H1 (cell line): ENCODE measurements at regions not wholly inside any gene's neighbourhood (a gene's known extent, or its start where the extent isn't known, plus 50 kb on each side); places are given as distances from the start of the nearest gene placed in this dataset.

ENCODE experiments used
- CTCF ChIA-PET: fragments of 300-600 bp; sonication (Branson Sonifier 250); formaldehyde crosslinking; loops from one replicate; lab custom pipeline; 2021; ENCODE audit not compliant: partially characterized antibody; lab: Charles Lee
- POLR2A ChIA-PET: fragments of 300-600 bp; sonication (Branson Sonifier 250); formaldehyde crosslinking; loops from one replicate; lab custom pipeline; 2021; ENCODE audit warnings: inconsistent platforms; ENCODE audit not compliant: partially characterized antibody; lab: Charles Lee
- DNase-seq, 2 experiments: peaks; one replicate each; pipeline versions ENCODE4 v3.0.0 to v3.0.0-alpha.2; 2010 to 2022; ENCODE audit warnings: low spot score in 2 of 2, low read depth in 1 of 2, mixed read lengths in 1 of 2
- FAIRE-seq: peaks from 2 replicates; lab custom pipeline; 2011; peaks lifted over from hg19 to GRCh38; lab: Jason Lieb, UNC
- H2AFZ ChIP-seq: 2 replicates; pipeline ENCODE4 v1.8.1; 2012; ENCODE audit warnings: low read length, inconsistent platforms
- H2AK5ac ChIP-seq: 2 replicates; pipeline ENCODE4 v1.6.1; 2013; ENCODE audit warnings: low read depth, low read length
- H2BK120ac ChIP-seq: replicated peaks from 2 replicates; pipeline ENCODE3; 2013; ENCODE audit warnings: low read depth, low read length, inconsistent platforms
- H2BK12ac ChIP-seq: 2 replicates; pipeline ENCODE4 v1.6.1; 2013; ENCODE audit warnings: low read depth, low read length
- H2BK15ac ChIP-seq: 2 replicates; pipeline ENCODE4 v1.6.1; 2013; ENCODE audit warnings: low read length
- H2BK20ac ChIP-seq: 2 replicates; pipeline ENCODE4 v1.6.1; 2013; ENCODE audit warnings: low read length
- H2BK5ac ChIP-seq: 2 replicates; pipeline ENCODE4 v1.6.1; 2013; ENCODE audit warnings: low read depth, low read length
- H3K14ac ChIP-seq: 2 replicates; pipeline ENCODE4 v1.6.1; 2013; ENCODE audit warnings: inconsistent platforms; ENCODE audit not compliant: insufficient read length
- H3K18ac ChIP-seq: 2 replicates; pipeline ENCODE4 v1.6.1; 2013; ENCODE audit warnings: low read length; ENCODE audit errors: extremely low read depth
- H3K23ac ChIP-seq: 2 replicates; pipeline ENCODE4 v1.6.1; 2013; ENCODE audit warnings: inconsistent platforms; ENCODE audit not compliant: insufficient read length
- H3K23me2 ChIP-seq: 2 replicates; pipeline ENCODE4 v1.6.1; 2013; ENCODE audit warnings: low read depth, low read length
- H3K27ac ChIP-seq: 2 replicates; pipeline ENCODE4 v1.6.1; 2011; ENCODE audit warnings: low read depth, low read length, inconsistent platforms
- H3K27me3 ChIP-seq, 4 experiments: replicated peaks in 1 of 4; 1 replicate in 1 of 4; 2 replicates in 3 of 4; pipeline versions ENCODE4 v1.6.1 to v1.8.1; 2011 to 2013; ENCODE audit warnings: low read length in 3 of 4, mild to moderate bottlenecking in 3 of 4, inconsistent platforms in 2 of 4, mixed read lengths in 2 of 4, moderate library complexity in 1 of 4; ENCODE audit not compliant: control insufficient read depth in 3 of 4, insufficient read depth in 3 of 4; ENCODE audit errors: extremely low read depth in 1 of 4
- H3K36me3 ChIP-seq, 4 experiments: 2 replicates each; pipeline versions ENCODE4 v1.6.1 to v1.8.1; 2011 to 2013; ENCODE audit warnings: mild to moderate bottlenecking in 4 of 4, low read length in 3 of 4, moderate library complexity in 2 of 4, control low read depth in 1 of 4, inconsistent platforms in 1 of 4; ENCODE audit not compliant: insufficient read depth in 4 of 4, control insufficient read depth in 2 of 4
- H3K4ac ChIP-seq: replicated peaks from 2 replicates; pipeline ENCODE3; 2013; ENCODE audit warnings: low read length, low read depth, mixed read lengths, inconsistent platforms; ENCODE audit not compliant: insufficient read length
- H3K4me1 ChIP-seq, 4 experiments: replicated peaks in 1 of 4; 1 replicate in 1 of 4; 2 replicates in 3 of 4; pipeline versions ENCODE4 v1.6.1 to v1.8.1; 2011 to 2013; ENCODE audit warnings: low read length in 3 of 4, inconsistent platforms in 2 of 4, mixed read lengths in 1 of 4; ENCODE audit not compliant: insufficient read depth in 4 of 4, control insufficient read depth in 3 of 4
- H3K4me2 ChIP-seq, 2 experiments: 2 replicates each; pipeline versions ENCODE4 v1.6.1 to v1.8.1; 2011 to 2013; ENCODE audit warnings: low read depth in 2 of 2, low read length in 2 of 2, control low read depth in 1 of 2, inconsistent platforms in 1 of 2, mild to moderate bottlenecking in 1 of 2; ENCODE audit not compliant: insufficient read depth in 1 of 2
- H3K4me3 ChIP-seq, 4 experiments: fragments of 200-600, 300-600 bp in 1 of 4; sonication (generic), shearing (Covaris generic), sonication (Bioruptor Twin) in 1 of 4; 2 replicates each; pipeline versions ENCODE4 v1.5.1 to v1.8.1; 2011 to 2016; ENCODE audit warnings: low read length in 4 of 4, low read depth in 3 of 4, control low read depth in 2 of 4, inconsistent platforms in 2 of 4, mild to moderate bottlenecking in 2 of 4, mixed read lengths in 1 of 4, moderate library complexity in 1 of 4; ENCODE audit not compliant: insufficient read depth in 2 of 4; ENCODE audit errors: extremely low read depth in 1 of 4
- H3K56ac ChIP-seq: replicated peaks from 2 replicates; pipeline ENCODE3; 2013; ENCODE audit warnings: low read depth, mild to moderate bottlenecking, mixed read lengths, low read length, inconsistent platforms; ENCODE audit not compliant: insufficient read length
- H3K79me1 ChIP-seq: 2 replicates; pipeline ENCODE4 v1.6.1; 2013; ENCODE audit warnings: low read depth, low read length, control low read depth
- H3K79me2 ChIP-seq, 2 experiments: 2 replicates each; pipeline versions ENCODE4 v1.6.1 to v1.8.1; 2012 to 2013; ENCODE audit warnings: low read length in 2 of 2, mild to moderate bottlenecking in 2 of 2, inconsistent platforms in 1 of 2; ENCODE audit not compliant: insufficient read depth in 2 of 2, control insufficient read depth in 1 of 2
- H3K9ac ChIP-seq, 4 experiments: replicated peaks in 1 of 4; 1 replicate in 1 of 4; 2 replicates in 3 of 4; pipeline versions ENCODE4 v1.6.1 to v1.8.1; 2011 to 2013; ENCODE audit warnings: low read depth in 3 of 4, low read length in 3 of 4, control low read depth in 2 of 4, mild to moderate bottlenecking in 2 of 4, moderate library complexity in 2 of 4, inconsistent platforms in 1 of 4; ENCODE audit errors: extremely low read depth in 1 of 4
- H3K9me3 ChIP-seq, 2 experiments: 2 replicates each; pipeline versions ENCODE4 v1.6.1 to v1.8.1; 2012 to 2013; ENCODE audit warnings: mild to moderate bottlenecking in 2 of 2, moderate library complexity in 2 of 2, control low read depth in 1 of 2, inconsistent platforms in 1 of 2, low read depth in 1 of 2, low read length in 1 of 2, mixed read lengths in 1 of 2; ENCODE audit not compliant: insufficient read depth in 2 of 2
- H4K20me1 ChIP-seq, 2 experiments: replicated peaks in 1 of 2; 2 replicates each; pipeline versions ENCODE3 to v1.8.1; 2011 to 2013; ENCODE audit warnings: inconsistent platforms in 2 of 2, low read length in 2 of 2, mild to moderate bottlenecking in 1 of 2; ENCODE audit not compliant: insufficient read depth in 2 of 2, control insufficient read depth in 1 of 2
- H4K5ac ChIP-seq: 2 replicates; pipeline ENCODE4 v1.6.1; 2013; ENCODE audit warnings: low read length, low read depth, mixed read lengths, inconsistent platforms; ENCODE audit not compliant: insufficient read length
- H4K8ac ChIP-seq: 2 replicates; pipeline ENCODE4 v1.8.0; 2013; ENCODE audit warnings: mild to moderate bottlenecking, moderate library complexity, low read length, inconsistent platforms; ENCODE audit not compliant: insufficient read depth; ENCODE audit errors: extremely low read depth
- H4K91ac ChIP-seq: replicated peaks from 2 replicates; pipeline ENCODE3; 2013; ENCODE audit warnings: low read length, mixed read lengths, inconsistent platforms; ENCODE audit not compliant: insufficient read length
- CEBPB ChIP-seq: IDR thresholded peaks from 2 replicates; pipeline ENCODE4 v1.6.1; 2012; ENCODE audit warnings: low read depth, low read length
- RNF2 ChIP-seq: fragments of 200-900, 300-1000 bp; sonication (generic); IDR thresholded peaks from 2 replicates; pipeline ENCODE4 v1.7.1; 2016; ENCODE audit warnings: borderline replicate concordance, low read depth, mild to moderate bottlenecking, antibody characterized with exemption, low read length; ENCODE audit not compliant: poor library complexity, severe bottlenecking; ENCODE audit errors: missing control alignments
- SAP30 ChIP-seq: fragments of 300-600 bp; sonication (generic); IDR thresholded peaks from 2 replicates; pipeline ENCODE4 v1.7.1; 2012; ENCODE audit warnings: low read length, moderate library complexity, mild to moderate bottlenecking, inconsistent platforms; ENCODE audit not compliant: insufficient read depth, insufficient replicate concordance
- TCF12 ChIP-seq: IDR thresholded peaks from 2 replicates; pipeline ENCODE4 v1.6.1; 2011; ENCODE audit warnings: low read depth, mild to moderate bottlenecking, low read length
- whole genome bisulfite sequencing, 2 experiments: shearing (Covaris generic) in 1 of 2; methylation state at CpG; one replicate each; pipeline versions ENCODE4 v1.1.6 to v1.1.7; 2013 to 2015; ENCODE audit warnings: low lambda C conversion rate in 2 of 2, mixed read lengths in 2 of 2, inconsistent platforms in 1 of 2, low coverage in 1 of 2, missing lambda C conversion rate in 1 of 2; ENCODE audit not compliant: insufficient replicate concordance in 2 of 2, insufficient coverage in 1 of 2, insufficient read length in 1 of 2; ENCODE audit errors: extremely low coverage in 1 of 2, missing lambda C conversion rate in 1 of 2; 5-methylcytosine and 5-hydroxymethylcytosine counted together

- Histone ChIP-seq H3K23me2 (peaks cover 5% of the 10 kb centered on the region; the same call in 1 of the 2 replicates), H2AFZ (no peak overlapping the region), H2BK15ac (no peak overlapping the region), H3K14ac (no peak overlapping the region), H3K18ac (no peak overlapping the region), H3K4me1 (peaks cover 2 to 4% (median 3%) of the 10 kb centered on the region in 4 experiments; a peak in 4 of 7 replicates), H3K4ac (no peak overlapping the region), H3K79me1 (no peaks in the 10 kb centered on the region), H4K5ac (no peak overlapping the region), H3K56ac (no peak overlapping the region), H4K8ac (no peak overlapping the region), H3K27ac (no peak overlapping the region), H3K4me3 (no peak overlapping the region), H3K79me2 (no peaks in the 10 kb centered on the region), H2BK120ac (no peak overlapping the region), H3K9ac (no peak overlapping the region), H2BK5ac (no peak overlapping the region), H3K36me3 (no peaks in the 10 kb centered on the region), H2BK12ac (no peak overlapping the region), H2BK20ac (no peak overlapping the region), H4K91ac (no peak overlapping the region), H3K27me3 (peaks cover 2 to 31% (median 12%) of the 10 kb centered on the region in 4 experiments), H3K23ac (no peak overlapping the region), H2AK5ac (no peak overlapping the region), H3K4me2 (no peak overlapping the region), H4K20me1 (no peaks in the 10 kb centered on the region), H3K9me3 (no peaks in the 10 kb centered on the region)
- CTCF ChIA-PET = interaction anchor here (1.5 to 16.0 kb wide), 2 partner anchors 14 to 36 kb away, joined by 4 to 330 read pairs; no protein-coding TSS in a partner anchor
- FAIRE-seq = no peak
- POLR2A ChIA-PET = no interaction called here
- no peak for DNase-seq
- 87% methylated on average over 5 of the region's 5 CpGs; no CpG with 5 or more reads in 1 of the 2 experiments for WGBS, 2 experiments
- TF ChIP-seq TCF12 (no peak), RNF2 (no peak), CEBPB (no peak), SAP30 (no peak)
These were observed 93.1 kb downstream of the CD8B2 start for GRCh38 chr2:106580241-106580640.
